ENCODE measurements at regions not wholly inside any gene's neighbourhood (a gene's known extent, or its start where the extent isn't known, plus 50 kb on each side); places are given as distances from the start of the nearest gene placed in this dataset.

DNA sequence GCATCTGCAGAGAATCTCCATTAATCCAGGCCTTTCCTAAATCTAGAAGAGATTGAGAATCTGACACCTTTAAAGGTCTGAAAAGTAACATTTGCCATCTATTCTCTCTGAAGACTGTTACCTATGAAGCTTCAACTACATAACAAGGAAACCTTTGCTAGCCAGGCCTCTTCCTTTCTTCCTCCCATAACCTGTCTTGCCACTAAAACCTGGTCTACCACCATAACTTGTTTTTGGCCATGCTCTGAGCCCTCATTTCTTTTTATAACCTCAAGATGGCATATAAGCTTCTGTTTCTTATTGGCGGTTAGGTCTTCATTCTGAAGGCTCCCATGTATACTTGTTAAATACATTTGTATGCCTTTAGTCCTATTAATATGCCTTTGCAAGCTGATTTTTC is 348.4 kb upstream of the MEOX2 start:
- ChIA-PET CTCF (no interaction called here), POLR2A (no interaction called here)
- no peak overlapping the region for H3K4me3 ChIP-seq (ENCODE audit: low read depth, low read length)
- no peaks in the 10 kb centered on the region for H3K27me3 ChIP-seq (ENCODE audit: control insufficient read depth, insufficient read depth, low read length)
- TF ChIP-seq, protein P1, sequence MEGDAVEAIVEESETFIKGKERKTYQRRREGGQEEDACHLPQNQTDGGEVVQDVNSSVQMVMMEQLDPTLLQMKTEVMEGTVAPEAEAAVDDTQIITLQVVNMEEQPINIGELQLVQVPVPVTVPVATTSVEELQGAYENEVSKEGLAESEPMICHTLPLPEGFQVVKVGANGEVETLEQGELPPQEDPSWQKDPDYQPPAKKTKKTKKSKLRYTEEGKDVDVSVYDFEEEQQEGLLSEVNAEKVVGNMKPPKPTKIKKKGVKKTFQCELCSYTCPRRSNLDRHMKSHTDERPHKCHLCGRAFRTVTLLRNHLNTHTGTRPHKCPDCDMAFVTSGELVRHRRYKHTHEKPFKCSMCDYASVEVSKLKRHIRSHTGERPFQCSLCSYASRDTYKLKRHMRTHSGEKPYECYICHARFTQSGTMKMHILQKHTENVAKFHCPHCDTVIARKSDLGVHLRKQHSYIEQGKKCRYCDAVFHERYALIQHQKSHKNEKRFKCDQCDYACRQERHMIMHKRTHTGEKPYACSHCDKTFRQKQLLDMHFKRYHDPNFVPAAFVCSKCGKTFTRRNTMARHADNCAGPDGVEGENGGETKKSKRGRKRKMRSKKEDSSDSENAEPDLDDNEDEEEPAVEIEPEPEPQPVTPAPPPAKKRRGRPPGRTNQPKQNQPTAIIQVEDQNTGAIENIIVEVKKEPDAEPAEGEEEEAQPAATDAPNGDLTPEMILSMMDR (IDR thresholded peaks at IDR 0.05; ENCODE audit: insufficient read depth, low read depth, low read length): no peak
- H3K36me3 ChIP-seq (ENCODE audit: control insufficient read depth, insufficient read depth, low read length): no peaks in the 10 kb centered on the region
- no peak for DNase-seq (ENCODE audit: low read depth)

DNA sequence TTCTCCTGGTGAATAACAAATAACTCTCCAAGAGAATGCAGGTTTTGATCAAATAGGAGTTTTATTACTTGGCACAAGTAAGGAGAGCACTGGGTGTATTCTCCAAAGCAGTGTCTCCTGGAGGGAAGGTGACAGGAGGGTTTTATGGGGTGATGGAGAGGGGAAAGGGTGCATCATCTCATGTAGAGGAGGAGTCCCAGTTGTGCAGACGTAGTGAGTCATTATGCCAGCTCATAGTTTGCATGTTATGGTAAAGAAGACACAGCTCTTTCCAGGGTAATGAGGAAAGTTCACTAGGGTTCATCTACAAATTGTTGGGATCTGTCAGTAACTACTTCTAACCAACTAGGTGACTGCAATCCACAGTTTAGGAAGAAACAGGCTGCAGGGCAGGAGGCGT is 347.9 kb upstream of the MEOX2 start:
- no peak for DNase-seq (ENCODE audit: low read depth)
- CTCF ChIA-PET: no interaction called here
- no peaks in the 10 kb centered on the region for H3K36me3 ChIP-seq (ENCODE audit: control insufficient read depth, insufficient read depth, low read length)
- TF ChIP-seq, protein P1 (IDR thresholded peaks at IDR 0.05; ENCODE audit: insufficient read depth, low read depth, low read length): no peak
- H3K4me3 ChIP-seq (ENCODE audit: low read depth, low read length): no peak overlapping the region
- no peaks in the 10 kb centered on the region for H3K27me3 ChIP-seq (ENCODE audit: control insufficient read depth, insufficient read depth, low read length)
- POLR2A ChIA-PET: no interaction called here

DNA sequence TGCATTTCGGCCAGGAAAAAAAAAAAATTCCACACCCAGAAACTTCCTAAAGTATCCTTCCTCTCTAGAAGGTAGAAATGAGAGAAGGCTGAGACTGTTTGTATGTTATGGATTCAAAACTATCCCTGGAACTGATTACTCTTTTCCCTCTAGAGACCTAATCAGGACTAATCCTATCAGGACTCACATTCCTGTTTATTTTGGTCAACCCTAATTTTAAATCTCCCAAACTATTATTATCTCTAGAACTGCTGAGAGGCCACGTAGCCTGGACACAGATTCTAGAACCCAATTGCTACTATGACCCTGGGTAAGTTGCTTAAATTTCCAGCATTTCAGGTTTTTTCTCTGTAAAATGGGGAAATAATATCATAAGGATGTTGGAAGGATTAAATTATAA is 346.8 kb upstream of the MEOX2 start:
- ChIA-PET POLR2A (no interaction called here), CTCF (no interaction called here)
- no peak for DNase-seq (ENCODE audit: low read depth)
- no peak overlapping the region for H3K4me3 ChIP-seq (ENCODE audit: low read depth, low read length)
- no peaks in the 10 kb centered on the region for H3K27me3 ChIP-seq (ENCODE audit: control insufficient read depth, insufficient read depth, low read length)
- no peaks in the 10 kb centered on the region for H3K36me3 ChIP-seq (ENCODE audit: control insufficient read depth, insufficient read depth, low read length)
- TF ChIP-seq, protein P1 (IDR thresholded peaks at IDR 0.05; ENCODE audit: insufficient read depth, low read depth, low read length): no peak

DNA sequence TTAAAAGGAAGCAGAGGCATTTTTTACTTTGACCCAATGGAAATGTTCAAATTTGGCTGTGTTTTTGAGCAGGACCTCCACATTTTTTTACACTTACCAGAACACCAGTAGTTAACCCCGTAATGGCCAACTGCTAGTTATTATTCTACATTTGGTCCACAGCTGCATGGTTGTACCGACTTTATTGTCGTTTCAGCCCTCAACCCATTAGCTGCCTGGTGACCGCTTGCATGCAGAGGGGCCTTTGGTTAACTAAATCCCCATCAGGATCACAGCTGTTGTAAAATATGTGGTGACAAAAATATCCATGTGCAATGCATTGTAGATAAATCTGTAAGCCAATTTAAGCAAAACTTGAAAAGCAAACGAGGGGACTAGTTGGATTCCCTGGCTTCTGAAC is 342.2 kb upstream of the MEOX2 start:
- H3K27me3 ChIP-seq (ENCODE audit: control insufficient read depth, insufficient read depth, low read length): no peaks in the 10 kb centered on the region
- ChIA-PET POLR2A (no interaction called here), CTCF (no interaction called here)
- TF ChIP-seq, protein P1 (IDR thresholded peaks at IDR 0.05; ENCODE audit: insufficient read depth, low read depth, low read length): no peak
- no peak overlapping the region for H3K4me3 ChIP-seq (ENCODE audit: low read depth, low read length)
- no peak for DNase-seq (ENCODE audit: low read depth)
- H3K36me3 ChIP-seq (ENCODE audit: control insufficient read depth, insufficient read depth, low read length): no peaks in the 10 kb centered on the region

DNA sequence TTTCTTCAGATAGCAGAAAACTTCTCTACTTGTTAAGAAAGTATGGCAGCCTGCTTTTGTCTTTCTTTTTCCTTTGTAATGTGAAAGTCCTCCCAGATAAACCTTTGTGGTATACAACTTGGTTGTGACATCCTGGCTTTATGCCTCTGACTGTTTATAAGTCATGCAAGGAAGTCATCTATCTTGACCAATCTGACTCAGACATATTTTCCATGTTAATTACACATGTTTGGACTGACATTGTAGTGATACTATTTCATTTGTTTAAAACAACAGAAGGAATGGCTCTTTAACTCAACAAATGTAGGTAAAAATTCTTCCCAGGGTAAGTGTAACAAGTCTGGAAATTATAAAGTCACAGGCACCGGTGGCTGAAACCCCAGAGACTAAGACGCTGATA is 341.6 kb upstream of the MEOX2 start:
- DNase-seq (ENCODE audit: low read depth): peak; percentile 55
- TF ChIP-seq, protein P1 (IDR thresholded peaks at IDR 0.05; ENCODE audit: insufficient read depth, low read depth, low read length): no peak
- Histone ChIP-seq H3K36me3 (ENCODE audit: control insufficient read depth, insufficient read depth, low read length) (no peaks in the 10 kb centered on the region), H3K27me3 (ENCODE audit: control insufficient read depth, insufficient read depth, low read length) (no peaks in the 10 kb centered on the region), H3K4me3 (ENCODE audit: low read depth, low read length) (no peak overlapping the region)
- POLR2A ChIA-PET: no interaction called here
- CTCF ChIA-PET: no interaction called here
